GM12892 (cell line): ENCODE measurements at regions not wholly inside any gene's neighbourhood (a gene's known extent, or its start where the extent isn't known, plus 50 kb on each side); places are given as distances from the start of the nearest gene placed in this dataset.
"Not testable (repeated sequence)": the region's sequence is repeated elsewhere in the genome, so short reads cannot be mapped to it uniquely, and the experiment has no call there.

Source experiments
- DNase-seq: peaks from one replicate; pipeline ENCODE4 v3.0.0; 2011; ENCODE audit not compliant: insufficient read length
- FAIRE-seq: peaks from 2 replicates; lab custom pipeline; 2011; peaks lifted over from hg19 to GRCh38; lab: Jason Lieb, UNC
- POLR2A ChIP-seq: IDR thresholded peaks from 2 replicates; pipeline ENCODE4 v1.6.1; 2011; ENCODE audit warnings: low read depth, low read length, control low read depth
- POLR2AphosphoS5 ChIP-seq: IDR thresholded peaks from 2 replicates; pipeline ENCODE4 v1.6.1; 2011; ENCODE audit warnings: low read depth, low read length, control low read depth
- TAF1 ChIP-seq: IDR thresholded peaks from 2 replicates; pipeline ENCODE4 v1.6.1; 2011; ENCODE audit warnings: low read depth, mild to moderate bottlenecking, control low read depth, low read length, borderline replicate concordance

- no peak for FAIRE-seq
- TF ChIP-seq POLR2A, result no peak
- no peak for TF ChIP-seq TAF1
- TF ChIP-seq POLR2AphosphoS5, result no peak
Observed at GRCh38 chr14:42488965-42489364, 882.3 kb downstream of the LRFN5 start.

GRCh38 chr14:42482345-42482971 is 875.8 kb downstream of the LRFN5 start:
- FAIRE-seq, result not testable (repeated sequence)

More at GRCh38 chr14:42488965-42489364, 882.3 kb downstream of the LRFN5 start:
- no peak for DNase-seq

GRCh38 chr14:42481714-42482113 is 875.0 kb downstream of the LRFN5 start:
- not testable (repeated sequence) for DNase-seq, FAIRE-seq

More at GRCh38 chr14:42482345-42482971, 875.8 kb downstream of the LRFN5 start:
- not testable (repeated sequence) for DNase-seq

GRCh38 chr14:42480255-42480654 is 873.6 kb downstream of the LRFN5 start:
- TF ChIP-seq POLR2A (no peak), POLR2AphosphoS5 (no peak), TAF1 (no peak)
- no peak for FAIRE-seq
- no peak for DNase-seq

- FAIRE-seq (no peak), DNase-seq (no peak)
- TF ChIP-seq POLR2A (no peak), POLR2AphosphoS5 (no peak), TAF1 (no peak)
Observed at GRCh38 chr14:42475289-42475688, 868.6 kb downstream of the LRFN5 start.

- TF ChIP-seq POLR2A, result no peak
- TF ChIP-seq TAF1, result no peak
- FAIRE-seq (no peak), DNase-seq (no peak)
Observed at GRCh38 chr14:42470427-42470719, 863.7 kb downstream of the LRFN5 start.

- TF ChIP-seq POLR2AphosphoS5 (no peak), TAF1 (no peak), POLR2A (no peak)
- FAIRE-seq, result no peak
- DNase-seq, result no peak
Observed at GRCh38 chr14:42469637-42470426, 863.2 kb downstream of the LRFN5 start.

GRCh38 chr14:42460673-42461072 is 854.0 kb downstream of the LRFN5 start:
- no peak for TF ChIP-seq POLR2AphosphoS5
- no peak for TF ChIP-seq TAF1
- no peak for TF ChIP-seq POLR2A
- no peak for DNase-seq
- FAIRE-seq, result no peak

- no peak for DNase-seq
- FAIRE-seq, result no peak
- no peak for TF ChIP-seq TAF1
- no peak for TF ChIP-seq POLR2A
- no peak for TF ChIP-seq POLR2AphosphoS5
Observed at GRCh38 chr14:42459171-42459685, 852.6 kb downstream of the LRFN5 start.

GRCh38 chr14:42441615-42442014 is 834.9 kb downstream of the LRFN5 start:
- DNase-seq, result no peak
- no peak for TF ChIP-seq POLR2AphosphoS5
- TF ChIP-seq TAF1, result no peak
- no peak for TF ChIP-seq POLR2A
- FAIRE-seq, result no peak

GRCh38 chr14:42437809-42438208 is 831.1 kb downstream of the LRFN5 start:
- no peak for TF ChIP-seq POLR2A
- no peak for TF ChIP-seq TAF1
- TF ChIP-seq POLR2AphosphoS5, result no peak
- DNase-seq, result no peak
- FAIRE-seq, result no peak

- DNase-seq (no peak), FAIRE-seq (peak; percentile 27)
- TF ChIP-seq TAF1 (no peak), POLR2A (no peak), POLR2AphosphoS5 (no peak)
Observed at GRCh38 chr14:42429401-42429800, 822.7 kb downstream of the LRFN5 start.
